Amniotic stem cell (primary cell): ENCODE measurements at regions not wholly inside any gene's neighbourhood (a gene's known extent, or its start where the extent isn't known, plus 50 kb on each side); places are given as distances from the start of the nearest gene placed in this dataset.

Experiments
- DNase-seq: peaks from one replicate; lab custom pipeline; 2025; lab: John Stamatoyannopoulos, UW

DNA sequence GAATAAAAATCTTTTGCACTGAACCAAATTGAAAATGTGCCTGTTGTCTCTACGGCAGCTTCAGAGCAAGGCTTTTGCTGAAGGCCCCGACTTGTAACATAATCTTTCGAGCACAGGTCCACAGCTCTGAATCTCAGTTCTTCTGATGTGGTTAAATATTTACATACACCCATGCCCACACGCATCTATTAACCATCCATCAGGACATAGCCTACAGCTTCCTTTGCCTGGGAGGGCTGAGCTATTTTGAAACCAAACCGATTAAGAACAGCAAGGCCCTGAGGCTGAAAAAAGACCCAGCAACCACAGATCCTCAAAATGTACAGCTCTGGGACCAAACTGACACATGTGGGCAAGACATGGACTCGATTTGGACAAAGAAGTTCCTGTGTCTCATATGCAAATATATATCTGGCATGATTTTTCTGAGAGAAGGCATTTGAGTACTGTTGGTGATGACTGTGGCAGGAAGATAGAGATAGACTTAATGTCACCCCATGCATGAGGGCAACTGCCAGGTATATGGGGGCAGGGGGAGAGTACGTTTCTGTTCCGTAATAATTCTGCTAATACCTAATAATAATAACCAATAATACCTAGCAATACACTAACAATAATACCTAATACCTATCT lies 322.7 kb upstream of the PLET1 start:
- no peak for DNase-seq

DNA sequence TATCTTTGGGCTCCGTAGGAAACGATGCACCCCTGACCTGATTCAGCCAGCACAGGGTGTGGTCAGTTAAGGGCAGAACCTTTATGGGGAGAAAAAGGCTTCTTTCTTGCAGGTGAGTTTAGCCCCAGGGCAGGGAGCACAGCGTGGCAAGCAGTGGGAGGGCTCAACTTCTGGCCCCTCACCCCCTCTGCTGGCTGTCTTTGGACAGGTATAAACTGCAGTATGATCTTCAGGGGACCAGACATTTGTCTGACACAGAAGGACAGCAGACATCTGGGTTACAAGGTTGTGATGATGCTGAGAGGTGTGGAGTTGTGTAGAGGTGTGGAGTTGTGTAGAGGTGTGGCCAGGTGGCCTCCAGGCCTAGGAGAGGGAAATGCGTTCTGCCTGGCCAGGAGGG lies 324.0 kb upstream of the PLET1 start:
- no peak for DNase-seq

DNA sequence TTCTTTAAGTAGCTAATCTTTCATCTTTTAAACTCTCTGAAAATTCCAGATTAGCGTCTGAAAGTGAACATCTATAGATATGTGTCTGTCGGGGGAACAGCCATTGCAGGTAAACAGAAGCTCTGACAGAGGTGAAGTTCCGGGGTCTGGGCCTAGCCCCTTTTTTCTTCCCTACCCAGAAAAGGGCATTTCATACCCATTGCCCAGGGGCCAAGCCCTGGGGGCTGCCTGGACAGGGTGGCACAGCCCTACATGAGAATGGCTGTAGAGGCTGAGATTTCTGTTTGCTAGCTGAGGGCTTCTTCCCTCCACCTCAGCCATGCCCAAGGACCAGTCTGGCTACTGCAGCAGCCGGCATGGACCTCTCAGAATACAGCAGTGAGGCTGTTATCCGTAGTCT lies 327.0 kb upstream of the PLET1 start:
- DNase-seq, result no peak

DNA sequence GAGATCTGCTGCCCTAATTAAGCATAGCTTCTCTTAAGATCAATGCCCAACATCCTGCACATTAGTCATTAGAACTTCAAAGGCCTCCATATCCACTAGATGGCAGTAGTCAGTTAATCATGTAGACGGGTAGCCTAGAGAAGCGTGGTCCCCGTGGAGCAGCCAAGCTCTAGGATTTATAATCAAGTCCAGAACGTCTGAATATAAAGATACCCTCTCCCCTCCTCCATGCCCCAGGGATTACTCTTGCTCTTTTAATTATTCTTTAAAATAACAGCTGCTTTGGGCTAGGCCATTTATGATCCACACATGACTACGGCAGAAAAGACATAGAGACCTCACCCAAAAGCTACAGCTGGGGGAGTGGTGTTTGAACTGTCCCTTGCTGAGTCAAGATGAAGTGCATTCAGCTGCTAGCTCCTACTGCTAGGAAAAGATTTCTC lies 327.6 kb upstream of the PLET1 start:
- peak; percentile 78 for DNase-seq

DNA sequence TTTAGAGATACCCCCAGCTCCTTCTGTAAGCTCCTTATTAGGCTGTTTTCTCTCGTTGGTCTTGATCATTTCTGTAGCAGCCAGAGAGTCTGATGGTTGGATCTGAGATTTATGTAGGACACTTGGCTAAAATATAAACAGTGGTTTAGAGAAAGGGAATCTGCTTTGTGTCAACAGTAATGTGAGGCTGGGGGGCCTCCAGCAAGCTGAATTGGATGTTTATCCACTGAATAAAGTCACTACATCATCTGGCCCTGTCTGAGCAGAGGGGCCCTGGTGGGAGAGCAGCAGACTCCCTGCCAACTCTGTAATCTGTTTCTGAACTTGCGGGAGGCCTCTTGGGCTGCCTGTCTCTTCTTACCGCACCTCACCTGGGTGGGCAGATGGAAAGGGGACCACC lies 328.5 kb upstream of the PLET1 start:
- DNase-seq, result no peak

DNA sequence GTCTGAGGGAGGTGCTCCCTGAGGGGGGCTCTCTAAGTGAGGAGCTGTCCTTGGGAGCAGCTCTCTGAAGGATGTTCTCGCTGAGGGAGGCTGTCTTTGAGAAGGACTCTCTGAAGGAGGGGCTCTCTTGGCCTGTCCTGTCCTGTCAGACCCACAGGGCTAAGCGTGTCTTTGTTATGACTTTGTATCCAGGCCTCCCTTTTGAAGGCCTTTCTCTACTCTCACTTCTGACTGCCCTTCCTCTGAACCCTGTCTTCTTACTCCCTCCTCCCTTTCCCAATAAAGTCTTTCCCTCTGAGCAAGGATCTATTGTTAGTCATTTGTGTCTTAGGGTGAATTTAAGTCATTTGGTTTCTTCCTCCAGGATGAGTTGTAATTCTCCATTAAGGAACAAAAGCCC lies 330.1 kb upstream of the PLET1 start:
- no peak for DNase-seq

DNA sequence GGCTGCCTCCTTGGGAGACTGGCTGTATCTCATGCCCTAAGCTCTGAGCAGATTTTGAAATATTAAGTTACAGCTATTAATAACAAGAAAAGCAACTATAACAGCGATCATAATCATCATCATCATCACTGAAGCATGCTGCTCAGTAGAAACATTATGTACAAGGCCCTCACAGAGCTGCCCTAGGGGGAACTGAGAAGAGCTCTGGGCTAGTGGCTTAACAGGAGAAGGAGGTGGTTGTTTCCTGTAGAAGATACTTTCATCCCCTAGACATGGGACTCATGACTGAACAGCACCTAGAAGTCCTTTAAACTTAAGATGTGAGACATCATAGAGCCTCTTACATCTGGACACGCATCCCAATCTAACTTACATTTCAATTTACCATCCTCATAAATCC lies 332.8 kb upstream of the PLET1 start:
- no peak for DNase-seq

DNA sequence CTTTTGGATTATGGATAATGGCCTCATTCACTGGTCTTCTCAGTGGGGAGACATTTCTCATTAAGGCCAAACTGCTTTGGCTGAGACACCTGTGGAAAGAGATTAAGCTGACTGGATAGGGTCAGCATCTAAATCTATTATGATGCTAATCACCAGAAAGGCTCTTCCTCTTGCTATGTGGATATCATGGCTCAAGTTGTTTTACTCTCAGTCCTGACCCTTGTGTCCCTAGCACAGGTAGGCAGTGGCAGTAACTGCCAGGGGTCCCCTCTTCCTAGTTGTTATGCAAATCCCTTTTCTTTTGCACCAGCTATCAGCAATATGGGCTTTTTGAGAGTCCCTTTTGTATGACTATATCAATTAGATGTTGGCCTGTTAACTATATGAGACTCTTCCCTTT lies 335.7 kb upstream of the PLET1 start:
- DNase-seq, result no peak

DNA sequence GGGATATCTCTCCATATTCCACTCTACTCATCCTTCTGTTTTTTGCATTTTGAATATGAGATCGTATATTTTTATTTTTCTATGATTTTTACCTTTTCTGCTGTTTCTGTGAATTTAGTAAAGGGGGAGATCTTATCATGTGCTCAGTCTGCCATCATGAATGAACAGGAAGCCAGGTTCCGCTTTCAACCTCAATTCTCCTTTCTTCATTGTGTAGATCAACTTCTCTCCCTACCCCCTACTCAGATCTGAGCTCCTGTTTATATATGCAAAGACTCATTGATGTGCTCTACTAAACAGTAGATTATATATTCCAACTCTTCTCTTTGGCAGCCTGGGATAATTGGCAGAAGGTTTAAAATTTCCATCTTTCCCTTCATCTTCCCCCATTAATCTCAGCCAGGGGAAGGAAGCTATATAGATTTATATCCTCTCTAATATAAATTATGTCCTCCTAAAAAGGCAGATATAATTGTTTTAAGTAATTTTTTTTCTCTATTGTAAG lies 336.7 kb upstream of the PLET1 start:
- DNase-seq, result no peak

DNA sequence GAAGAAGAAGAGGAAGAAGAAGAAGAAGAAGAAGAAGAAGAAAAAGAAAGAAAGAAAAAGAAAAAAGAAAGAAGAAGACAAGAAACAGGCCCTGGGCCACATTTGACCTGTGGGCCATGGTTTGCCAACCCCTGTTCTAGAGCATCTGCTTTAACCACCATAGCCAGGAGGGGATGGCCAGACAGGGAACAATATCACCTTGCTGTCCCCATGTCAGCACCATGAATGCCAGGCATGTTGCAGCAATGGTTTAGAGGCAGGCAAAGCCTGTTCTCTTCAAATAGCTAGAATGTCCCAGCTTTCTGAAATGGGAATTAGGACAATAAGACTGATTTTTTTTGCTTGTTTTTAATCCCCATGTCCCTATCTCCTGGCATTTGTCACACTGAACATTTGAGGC lies 338.6 kb upstream of the PLET1 start:
- no peak for DNase-seq

DNA sequence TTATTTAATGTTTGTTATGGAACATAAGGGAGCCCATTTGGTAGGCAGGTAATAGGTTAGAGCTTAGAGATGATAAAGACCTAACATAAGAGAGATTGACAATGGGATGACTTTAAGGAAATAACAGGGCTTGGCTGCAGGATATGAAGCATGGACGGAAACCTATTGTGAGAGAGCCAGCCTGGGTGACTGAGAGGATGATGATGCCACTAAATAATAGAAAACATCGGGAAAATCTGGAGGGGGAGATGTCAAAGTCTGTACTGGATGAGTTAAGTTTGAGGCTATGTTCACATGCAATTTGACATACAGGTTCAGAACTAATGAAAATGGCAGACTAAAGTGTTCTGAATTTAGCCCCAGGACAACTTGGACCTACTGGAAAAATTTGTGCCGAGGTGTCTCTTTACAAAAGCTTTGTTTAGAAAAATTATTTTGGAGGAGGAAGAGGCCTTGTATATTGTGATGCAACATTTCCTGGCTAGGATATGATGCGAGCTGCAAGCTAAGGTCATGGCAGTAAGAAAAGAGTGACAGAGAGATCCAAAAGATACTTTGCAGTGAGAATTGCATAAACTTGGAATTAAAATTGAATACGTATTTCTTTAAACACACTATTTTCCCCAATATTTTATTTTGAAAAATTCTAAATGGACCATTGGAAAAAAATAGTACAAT lies 339.3 kb upstream of the PLET1 start:
- no peak for DNase-seq

DNA sequence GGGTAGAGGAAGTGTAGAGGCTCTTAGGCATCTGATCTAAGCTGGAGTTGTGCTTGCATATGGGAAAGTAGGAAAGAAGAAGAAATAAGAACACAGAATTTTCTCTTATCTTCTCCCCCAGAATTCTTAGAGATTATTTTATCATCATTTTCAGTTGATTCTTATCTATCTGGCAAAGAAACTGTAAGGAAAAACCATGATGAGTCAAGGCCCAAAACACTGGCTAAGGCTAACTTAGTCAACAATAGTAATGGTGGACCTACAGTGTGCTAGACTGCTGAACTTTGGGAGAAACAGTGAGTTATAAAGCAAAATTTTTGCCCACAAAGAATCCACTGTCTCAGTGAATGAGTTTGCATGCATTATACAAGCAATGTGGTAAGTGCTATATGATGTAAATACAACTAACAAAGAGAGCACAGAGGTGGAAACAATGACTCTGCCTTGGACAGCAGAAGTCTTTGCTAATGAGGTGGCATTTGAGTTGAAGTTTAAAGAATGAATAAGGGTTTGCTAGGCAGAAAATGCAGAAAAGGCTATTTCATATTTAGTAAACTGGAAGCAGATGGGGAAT lies 344.5 kb upstream of the PLET1 start:
- DNase-seq, result no peak

DNA sequence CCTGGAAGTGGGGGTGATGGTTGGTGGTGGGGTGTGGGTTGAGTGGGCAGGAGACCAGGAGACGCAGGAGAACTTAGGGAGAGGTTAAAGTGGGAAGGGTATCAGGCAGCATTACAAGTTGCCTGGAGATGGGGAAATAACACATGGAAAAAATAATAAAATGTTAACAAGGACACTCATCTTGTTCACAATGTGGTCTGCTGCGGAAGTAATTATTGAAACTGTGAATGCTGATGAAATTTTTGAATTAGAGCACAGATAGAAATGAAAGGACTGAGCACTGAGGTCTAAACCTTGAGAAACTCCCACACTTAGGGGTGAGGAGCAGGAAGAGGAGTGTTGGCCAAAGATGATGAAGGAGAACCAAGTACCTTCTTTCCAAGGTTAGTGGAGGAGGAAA lies 346.0 kb upstream of the PLET1 start:
- no peak for DNase-seq

DNA sequence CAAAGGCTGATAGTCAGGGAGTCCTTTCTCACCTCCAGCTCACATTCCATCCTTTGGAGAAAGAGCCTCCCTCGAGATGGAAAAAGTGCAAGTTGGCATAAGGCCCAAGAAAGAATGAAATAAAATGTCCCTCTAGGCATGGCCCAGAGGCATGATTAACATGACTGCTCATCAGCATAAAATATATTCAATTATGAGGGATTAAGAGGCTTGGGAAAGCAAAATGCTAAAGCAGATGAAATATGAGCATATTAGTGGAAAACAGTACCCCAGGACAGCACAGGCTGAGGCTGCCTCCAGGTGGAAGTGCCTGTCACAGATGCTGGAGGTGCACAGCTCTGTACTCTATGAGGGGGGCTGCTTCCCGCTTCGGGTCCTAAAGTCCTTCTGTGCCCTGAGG lies 347.8 kb upstream of the PLET1 start:
- DNase-seq, result no peak

DNA sequence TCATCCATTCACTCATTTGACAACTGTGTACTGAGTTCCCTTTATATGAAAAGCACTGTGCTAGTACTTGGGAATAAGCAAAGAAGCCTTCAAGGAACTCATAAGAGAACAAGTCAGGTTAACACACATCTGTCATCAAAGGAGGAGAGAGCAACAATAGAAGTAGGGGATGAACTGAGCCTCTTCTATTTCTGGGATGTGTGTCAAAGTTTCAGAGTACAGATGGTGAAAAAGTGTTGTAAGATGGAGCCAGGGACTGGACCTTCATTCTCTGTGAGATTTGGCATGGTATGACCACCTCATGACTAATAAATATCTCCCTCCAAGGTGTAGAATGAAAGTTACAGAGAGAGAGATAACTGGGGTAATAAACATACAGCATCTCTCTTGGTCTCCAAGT lies 349.8 kb upstream of the PLET1 start:
- DNase-seq, result no peak

DNA sequence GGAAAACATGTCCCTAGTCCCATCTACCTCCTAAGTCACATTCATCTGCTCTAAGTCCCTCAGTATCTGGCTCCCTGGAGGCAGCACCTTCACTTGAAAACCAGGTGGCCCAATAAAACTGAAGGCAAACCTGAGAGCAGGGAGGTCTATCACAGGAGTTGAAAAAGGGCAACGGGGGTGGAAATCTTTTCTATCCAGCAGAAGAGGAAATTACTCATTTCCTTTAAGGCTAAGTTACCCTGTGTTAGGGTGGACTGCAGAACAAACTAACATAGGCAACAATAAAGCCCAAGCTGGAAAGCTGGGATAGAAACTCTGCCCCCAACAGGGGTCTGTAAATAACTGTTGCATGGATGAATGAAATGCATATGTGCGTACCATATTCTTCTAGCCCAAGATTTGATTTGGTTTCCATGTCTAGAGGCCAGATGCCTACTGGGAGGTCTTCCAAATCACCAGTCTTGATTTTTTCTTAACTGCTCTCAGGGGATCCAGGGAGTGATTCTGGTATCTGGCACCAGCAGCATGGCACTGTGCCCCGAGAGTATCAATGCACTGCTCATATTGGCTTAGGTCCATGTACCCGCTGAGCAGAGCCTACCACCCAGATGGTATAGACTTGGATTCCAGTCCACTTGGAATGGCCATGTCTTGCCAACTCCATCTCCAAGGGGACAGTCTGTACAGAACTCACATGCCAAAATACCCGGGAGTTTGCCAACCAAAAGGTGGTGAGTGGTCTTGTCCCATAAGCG lies 350.0 kb upstream of the NCAM1 start:
- DNase-seq, result no peak

DNA sequence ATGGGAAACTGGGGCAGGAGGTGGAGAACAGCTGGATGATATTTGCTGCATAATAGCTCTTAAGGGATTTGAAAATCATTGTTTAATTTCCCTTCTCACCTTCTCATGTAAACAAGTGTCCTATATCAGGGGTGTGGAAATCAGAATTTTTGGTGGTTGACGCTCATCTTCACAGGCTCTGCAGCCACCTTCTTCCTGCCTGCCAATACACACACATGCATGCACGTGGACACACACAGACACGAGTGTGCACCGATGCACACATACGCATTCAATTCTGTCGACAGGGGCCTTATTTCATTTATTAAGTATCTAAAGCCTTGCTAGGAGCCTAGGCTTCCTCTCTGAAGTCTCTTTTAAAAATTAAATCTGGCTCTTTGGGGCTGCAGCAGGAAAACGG lies 349.4 kb upstream of the NCAM1 start:
- DNase-seq, result no peak

DNA sequence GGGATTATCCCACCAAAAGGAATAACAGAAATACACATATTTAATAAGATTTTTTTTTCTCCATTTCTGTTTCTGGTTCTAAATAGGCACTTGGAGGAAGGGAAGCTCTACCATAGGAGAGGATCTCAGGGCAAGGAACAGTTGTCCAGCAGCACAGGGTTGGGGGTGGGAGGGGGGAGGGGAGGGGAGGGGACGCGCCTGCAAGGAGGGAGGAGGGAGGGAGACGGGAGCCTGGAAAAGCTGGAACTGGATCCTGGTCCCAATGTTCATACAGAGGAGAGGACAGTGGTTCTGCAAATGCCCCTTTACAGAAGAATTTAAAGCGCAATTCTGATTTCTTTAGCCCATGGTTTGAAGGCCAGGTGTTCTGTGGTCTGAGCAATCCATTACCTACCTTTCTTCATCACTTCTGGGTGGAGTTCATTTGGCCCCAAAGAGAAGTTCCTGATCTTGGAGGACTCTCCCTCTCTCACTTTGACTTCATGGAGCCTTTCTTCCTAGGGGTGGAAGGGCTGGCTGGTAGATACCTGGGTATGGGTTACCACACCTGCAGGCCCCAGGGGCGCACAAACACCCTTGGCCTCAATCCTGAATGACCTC lies 348.9 kb upstream of the NCAM1 start:
- DNase-seq, result no peak

DNA sequence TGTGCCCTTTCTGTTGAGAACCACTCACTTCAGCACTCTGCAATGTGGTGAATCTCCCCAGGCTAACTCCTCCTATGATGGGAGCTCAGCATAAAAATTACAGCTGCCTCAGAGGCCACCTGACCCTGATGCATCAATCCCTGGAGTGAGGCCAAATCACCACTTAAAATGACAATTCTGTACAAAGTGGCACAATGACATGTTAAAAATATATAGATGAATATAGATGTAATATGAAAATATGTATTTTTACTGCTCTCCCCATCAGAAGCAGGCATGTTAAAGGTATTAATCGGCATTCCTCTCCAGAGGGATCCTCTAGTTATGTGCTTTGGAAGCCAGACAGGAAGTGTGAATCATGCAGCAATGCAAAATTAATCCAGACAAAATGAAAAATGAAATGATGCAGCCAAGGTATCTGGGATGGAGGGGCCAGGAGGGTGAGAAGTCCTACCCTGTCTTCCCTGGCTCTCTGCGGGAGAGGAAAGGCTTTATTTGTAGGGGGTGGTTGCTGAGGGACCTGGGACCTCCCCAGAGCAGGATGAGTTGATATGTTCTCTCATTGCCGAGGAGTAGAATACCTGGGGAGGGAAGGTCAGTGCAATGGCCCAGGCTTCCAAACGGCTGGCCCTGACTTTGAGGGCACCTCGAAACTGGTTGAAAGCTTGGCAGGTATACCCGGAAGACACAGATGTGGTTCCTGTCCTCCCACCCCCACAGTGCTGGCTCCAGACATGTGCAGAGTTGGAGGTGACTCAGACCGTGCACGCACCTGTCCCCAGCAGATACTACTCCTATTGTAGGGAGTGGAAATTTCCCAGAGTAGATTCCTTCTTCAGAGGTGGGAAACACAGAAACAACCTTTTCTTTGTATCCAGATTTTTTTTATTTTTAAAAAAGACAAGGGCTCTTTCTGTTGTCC lies 347.9 kb upstream of the NCAM1 start:
- DNase-seq, result no peak

DNA sequence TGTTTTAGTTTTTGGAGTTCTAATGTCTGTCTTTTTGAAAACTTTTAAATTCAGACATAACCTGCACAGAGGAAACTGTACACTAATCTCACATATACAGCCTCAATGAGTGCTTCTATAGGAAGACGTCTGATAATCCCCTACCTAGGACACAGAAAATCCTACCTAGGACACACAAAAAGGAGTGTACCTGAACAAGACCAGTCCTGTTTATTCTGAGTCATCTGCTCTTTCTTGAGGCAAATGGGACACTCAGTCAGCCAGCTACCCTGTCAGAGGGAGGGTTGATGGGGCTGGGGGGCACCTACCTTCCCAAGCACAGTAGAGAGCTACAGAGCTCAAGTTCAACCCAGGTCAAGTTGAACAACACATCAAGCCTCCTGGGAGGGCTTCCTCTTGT lies 346.6 kb upstream of the NCAM1 start:
- no peak for DNase-seq

DNA sequence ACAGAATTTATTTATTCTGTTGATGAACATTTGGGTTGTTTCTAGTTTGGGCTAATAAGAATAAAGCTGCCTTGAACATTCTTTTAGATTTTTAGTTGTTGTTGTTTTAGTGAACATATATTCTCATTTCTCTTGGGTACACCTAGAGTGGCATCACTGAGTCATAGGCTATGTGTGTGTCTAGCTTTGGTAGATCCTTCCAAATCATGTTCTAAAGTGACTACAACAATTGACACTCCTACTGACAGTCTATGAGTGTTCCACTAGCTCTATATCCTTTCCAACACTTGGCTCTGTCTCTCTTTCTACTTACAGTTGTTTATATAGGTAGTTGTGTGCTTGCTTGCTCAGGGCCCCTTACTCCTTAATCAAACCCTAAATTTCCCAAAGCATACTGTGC lies 346.0 kb upstream of the NCAM1 start:
- no peak for DNase-seq
